ENCODE measurements at regions not wholly inside any gene's neighbourhood (a gene's known extent, or its start where the extent isn't known, plus 50 kb on each side); places are given as distances from the start of the nearest gene placed in this dataset.

GRCh38 chr12:82207556-82207955 lies 150.6 kb downstream of the CCDC59 start:
- TF ChIP-seq ZNF121 (CRISPR knock-in tag; conservative IDR thresholded peaks at IDR 0.05) (no peak), CTCF (IDR thresholded peaks at IDR 0.05 in 2 of 3, conservative IDR thresholded peaks at IDR 0.05 in 1 of 3; ENCODE audit: insufficient read depth in 2 of 3, low read depth in 1 of 3, low read length in 3 of 3) (no peak), ZBTB33 (CRISPR knock-in tag; IDR thresholded peaks at IDR 0.05) (no peak), E2F8 (IDR thresholded peaks at IDR 0.05; ENCODE audit: low read depth, partially characterized antibody) (no peak), POLR2A (conservative IDR thresholded peaks at IDR 0.05) (no peak), CUX1 (CRISPR knock-in tag; IDR thresholded peaks at IDR 0.05) (no peak), REST (IDR thresholded peaks at IDR 0.05; ENCODE audit: borderline replicate concordance) (no peak), REST (CRISPR knock-in tag; IDR thresholded peaks at IDR 0.05; ENCODE audit: low read depth) (no peak), ZBTB1 (CRISPR knock-in tag; IDR thresholded peaks at IDR 0.05; ENCODE audit: borderline replicate concordance, low read depth) (no peak), ESRRA (IDR thresholded peaks at IDR 0.05; ENCODE audit: borderline replicate concordance, low read depth) (no peak), KLF10 (CRISPR knock-in tag; IDR thresholded peaks at IDR 0.05) (no peak), ATF1 (CRISPR knock-in tag; IDR thresholded peaks at IDR 0.05) (no peak), ATF1 (tag; IDR thresholded peaks at IDR 0.05) (no peak), SRSF7 (optimal IDR thresholded peaks at IDR 0.05; ENCODE audit: low read depth, low read length) (no peak), MAX (CRISPR knock-in tag; IDR thresholded peaks at IDR 0.05) (no peak)

All from K562 (cell line).